Keratinocyte (primary cell): ENCODE measurements at regions not wholly inside any gene's neighbourhood (a gene's known extent, or its start where the extent isn't known, plus 50 kb on each side); places are given as distances from the start of the nearest gene placed in this dataset.

Experiments
- DNase-seq: peaks from one replicate; pipeline ENCODE4 v3.0.0-alpha.2; 2011; ENCODE audit warnings: low read depth, missing footprints, low spot score
- FAIRE-seq: peaks from 2 replicates; lab custom pipeline; 2011; peaks lifted over from hg19 to GRCh38; lab: Jason Lieb, UNC
- H2AFZ ChIP-seq: 2 replicates; pipeline ENCODE4 v1.6.0; 2012; ENCODE audit warnings: low read length, control low read depth, inconsistent platforms; ENCODE audit not compliant: control insufficient read depth
- H3K27ac ChIP-seq: 2 replicates; pipeline ENCODE4 v1.5.1; 2011; ENCODE audit warnings: low read length; ENCODE audit not compliant: control insufficient read depth, insufficient read depth
- H3K27me3 ChIP-seq: 3 replicates; pipeline ENCODE4 v1.6.0; 2011; ENCODE audit warnings: low read length; ENCODE audit not compliant: control insufficient read depth, insufficient read depth; ENCODE audit errors: extremely low read depth
- H3K36me3 ChIP-seq, 2 experiments: 2 replicates in 1 of 2; 3 replicates in 1 of 2; pipeline ENCODE4 v1.5.1; 2011; ENCODE audit warnings: low read length in 2 of 2, mild to moderate bottlenecking in 1 of 2; ENCODE audit not compliant: control insufficient read depth in 2 of 2, insufficient read depth in 2 of 2; ENCODE audit errors: extremely low read depth in 1 of 2
- H3K4me1 ChIP-seq: 3 replicates; pipeline ENCODE4 v1.5.1; 2011; ENCODE audit warnings: low read length; ENCODE audit not compliant: control insufficient read depth, insufficient read depth; ENCODE audit errors: extremely low read depth
- H3K4me2 ChIP-seq: 3 replicates; pipeline ENCODE4 v1.6.0; 2011; ENCODE audit warnings: low read depth, low read length; ENCODE audit not compliant: control insufficient read depth, insufficient read depth; ENCODE audit errors: extremely low read depth
- H3K4me3 ChIP-seq, 3 experiments: fragments of 200-600 bp in 1 of 3; sonication (generic) in 1 of 3; 2 replicates in 2 of 3; 3 replicates in 1 of 3; pipeline ENCODE4 v1.5.1; 2011 to 2016; ENCODE audit warnings: low read length in 3 of 3, mild to moderate bottlenecking in 3 of 3, control low read depth in 2 of 3, inconsistent platforms in 1 of 3, low read depth in 1 of 3, mixed read lengths in 1 of 3, mixed run types in 1 of 3, moderate library complexity in 1 of 3; ENCODE audit not compliant: control insufficient read depth in 2 of 3, insufficient read depth in 2 of 3; ENCODE audit errors: extremely low read depth in 1 of 3
- H3K79me2 ChIP-seq: 2 replicates; pipeline ENCODE4 v1.6.0; 2012; ENCODE audit warnings: low read length; ENCODE audit not compliant: control insufficient read depth, insufficient read depth
- H3K9ac ChIP-seq: 3 replicates; pipeline ENCODE4 v1.6.0; 2011; ENCODE audit warnings: low read length; ENCODE audit not compliant: control insufficient read depth, insufficient read depth; ENCODE audit errors: extremely low read depth
- H3K9me1 ChIP-seq: 3 replicates; pipeline ENCODE4 v1.6.0; 2011; ENCODE audit warnings: low read length; ENCODE audit not compliant: control insufficient read depth, insufficient read depth; ENCODE audit errors: extremely low read depth
- H3K9me3 ChIP-seq: 2 replicates; pipeline ENCODE4 v1.5.1; 2012; ENCODE audit warnings: low read depth, low read length; ENCODE audit not compliant: control insufficient read depth
- H4K20me1 ChIP-seq: 3 replicates; pipeline ENCODE4 v1.6.0; 2011; ENCODE audit warnings: low read length; ENCODE audit not compliant: control insufficient read depth, insufficient read depth; ENCODE audit errors: extremely low read depth
- CTCF ChIP-seq, 3 experiments: IDR thresholded peaks in 1 of 3; conservative IDR thresholded peaks in 1 of 3; optimal IDR thresholded peaks in 1 of 3; 2 replicates in 2 of 3; 3 replicates in 1 of 3; pipeline versions ENCODE3 to v1.5.1; 2011; ENCODE audit warnings: low read length in 3 of 3, mild to moderate bottlenecking in 3 of 3, moderate library complexity in 2 of 3, control low read depth in 1 of 3, inconsistent platforms in 1 of 3; ENCODE audit not compliant: insufficient read depth in 2 of 3; ENCODE audit errors: extremely low read depth in 1 of 3
- EZH2 ChIP-seq: IDR thresholded peaks from one replicate; pipeline ENCODE4 v1.6.1; 2012; ENCODE audit warnings: inconsistent platforms, mild to moderate bottlenecking, low read length, moderate library complexity
- dilution Hi-C: fragments of 300-500 bp; cut with MboI; formaldehyde crosslinking; loops from one replicate; pipeline ENCODE4 v1.7.0; 2020; ENCODE audit warnings: low sequenced_read_pairs; ENCODE audit not compliant: extremely low pct_ligation_motif_present

- peak overlapping the region; percentile 46 for H2AFZ ChIP-seq
- H3K4me3 ChIP-seq = no peak overlapping the region
- no peaks in the 10 kb centered on the region for H3K79me2 ChIP-seq
- TF ChIP-seq CTCF (optimal IDR thresholded peaks at IDR 0.05 in 1 of 3, IDR thresholded peaks at IDR 0.05 in 1 of 3, conservative IDR thresholded peaks at IDR 0.05 in 1 of 3; ENCODE audit: extremely low read depth in 1 of 3, insufficient read depth in 2 of 3, low read length in 3 of 3) (no peak), EZH2 (no peak)
- no peaks in the 10 kb centered on the region for H3K36me3 ChIP-seq
- dilution Hi-C loops = no loop called here
- H3K9me1 ChIP-seq = no peaks in the 10 kb centered on the region
- no peaks in the 10 kb centered on the region for H4K20me1 ChIP-seq
- H3K9me3 ChIP-seq = no peaks in the 10 kb centered on the region
- H3K4me1 ChIP-seq = peaks cover 20% of the 10 kb centered on the region
- H3K4me2 ChIP-seq = peak overlapping the region; percentile 7
- peak; percentile 99 for FAIRE-seq
- peak overlapping the region; percentile 73 for H3K27ac ChIP-seq
- DNase-seq = peak; percentile 60
- H3K27me3 ChIP-seq = no peaks in the 10 kb centered on the region
- peak overlapping the region; percentile 29 for H3K9ac ChIP-seq
Measured at GRCh38 chr6:15969236-15969778, 159.6 kb upstream of the MYLIP start.

- Histone ChIP-seq H3K27me3 (no peaks in the 10 kb centered on the region), H3K9ac (no peak overlapping the region), H3K9me1 (no peaks in the 10 kb centered on the region), H3K79me2 (no peaks in the 10 kb centered on the region), H4K20me1 (no peaks in the 10 kb centered on the region), H3K4me1 (peaks cover 20% of the 10 kb centered on the region), H3K4me3 (no peak overlapping the region), H3K36me3 (no peaks in the 10 kb centered on the region), H3K9me3 (no peaks in the 10 kb centered on the region), H3K4me2 (peak overlapping the region; percentile 7), H3K27ac (no peak overlapping the region), H2AFZ (no peak overlapping the region)
- DNase-seq (no peak), FAIRE-seq (no peak)
- no peak for TF ChIP-seq EZH2
- no peak for TF ChIP-seq CTCF (optimal IDR thresholded peaks at IDR 0.05 in 1 of 3, IDR thresholded peaks at IDR 0.05 in 1 of 3, conservative IDR thresholded peaks at IDR 0.05 in 1 of 3; ENCODE audit: extremely low read depth in 1 of 3, insufficient read depth in 2 of 3, low read length in 3 of 3)
- dilution Hi-C loops = no loop called here
Measured at GRCh38 chr6:15968519-15968918, 160.4 kb upstream of the MYLIP start.
